ENCODE measurements at regions not wholly inside any gene's neighbourhood (a gene's known extent, or its start where the extent isn't known, plus 50 kb on each side); places are given as distances from the start of the nearest gene placed in this dataset.
"Not testable (repeated sequence)": the region's sequence is repeated elsewhere in the genome, so short reads cannot be mapped to it uniquely, and the experiment has no call there.

DNA sequence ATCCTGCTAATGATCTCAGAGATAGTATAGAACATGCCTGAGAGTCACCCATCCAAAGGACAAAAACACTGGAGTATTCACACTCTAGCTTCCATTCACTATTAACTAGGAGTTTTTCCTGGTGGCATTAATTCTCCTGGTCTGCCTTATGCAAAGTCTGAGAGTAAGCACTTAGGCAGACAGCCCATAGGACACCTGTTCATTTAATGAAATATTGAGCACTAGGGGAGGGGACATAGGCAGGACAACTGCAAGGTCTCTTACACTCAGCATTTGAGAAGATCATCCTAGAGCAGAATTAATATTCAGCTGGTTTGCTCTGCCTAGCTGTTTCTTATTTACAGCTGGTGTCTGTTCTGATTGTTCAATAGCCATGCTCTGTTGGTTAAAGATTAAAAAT is 508.5 kb downstream of the CENPC start:
- DNase-seq, result no peak

- DNase-seq, result no peak
These were observed 509.3 kb downstream of the CENPC start for GRCh38 chr4:67035986-67036385.

DNA sequence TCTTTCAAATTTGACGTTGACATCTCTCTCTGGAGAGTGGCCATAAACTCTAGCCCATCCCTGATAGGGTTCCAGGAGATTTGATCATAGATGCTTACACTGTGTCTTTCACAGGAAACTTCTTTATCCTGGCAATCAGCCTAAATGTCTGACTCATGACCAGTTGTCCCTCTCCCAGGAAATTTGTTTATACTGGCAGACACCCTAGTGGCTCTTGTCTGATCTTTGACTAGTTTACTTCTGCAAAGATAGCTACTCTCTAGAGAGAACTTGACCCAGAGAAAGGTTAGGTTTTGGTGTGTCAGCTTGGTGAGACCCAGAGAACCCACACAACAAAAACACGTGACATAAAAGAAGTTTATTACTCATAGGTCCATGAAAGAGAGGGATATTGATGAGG is 509.8 kb downstream of the CENPC start:
- no peak for DNase-seq

GRCh38 chr4:67030636-67031035 is 514.7 kb downstream of the CENPC start:
- DNase-seq, result no peak

GRCh38 chr4:67020438-67020797 is 524.9 kb downstream of the CENPC start:
- no peak for DNase-seq

DNA sequence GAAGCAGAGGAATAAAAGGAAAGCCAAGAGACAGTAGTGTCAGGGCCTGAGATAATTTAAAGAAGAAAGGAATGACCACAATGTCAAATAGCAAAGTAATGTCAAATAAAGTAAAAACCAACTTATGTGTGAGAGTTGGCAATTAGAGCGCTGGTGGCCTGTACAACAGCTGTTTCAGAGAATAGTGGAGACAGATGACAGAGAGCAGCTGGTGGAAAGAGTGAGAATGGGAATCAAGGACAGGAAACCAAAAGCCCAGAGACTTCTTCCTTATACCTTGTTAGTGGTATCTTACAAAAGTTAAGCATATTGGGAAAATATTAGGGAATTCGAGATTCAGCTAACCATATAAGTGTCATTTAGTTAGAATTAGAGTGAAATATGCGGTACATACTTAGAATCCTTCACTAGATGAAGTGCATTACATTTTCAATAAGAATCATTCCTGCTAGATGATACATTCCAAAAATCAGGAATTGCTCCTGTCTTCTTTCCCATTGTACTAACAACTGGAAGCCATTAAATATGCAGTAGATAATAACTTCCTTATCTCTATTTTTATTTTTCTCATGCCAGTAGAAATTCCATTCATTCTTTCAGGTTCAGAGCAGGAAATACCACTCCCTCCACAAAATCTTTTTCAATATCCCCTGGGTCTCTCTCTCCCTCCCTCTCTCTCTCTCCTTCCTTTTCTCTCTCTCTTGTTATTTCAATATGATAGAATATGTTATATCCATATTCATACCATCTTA is 525.4 kb downstream of the CENPC start:
- no peak for DNase-seq

DNA sequence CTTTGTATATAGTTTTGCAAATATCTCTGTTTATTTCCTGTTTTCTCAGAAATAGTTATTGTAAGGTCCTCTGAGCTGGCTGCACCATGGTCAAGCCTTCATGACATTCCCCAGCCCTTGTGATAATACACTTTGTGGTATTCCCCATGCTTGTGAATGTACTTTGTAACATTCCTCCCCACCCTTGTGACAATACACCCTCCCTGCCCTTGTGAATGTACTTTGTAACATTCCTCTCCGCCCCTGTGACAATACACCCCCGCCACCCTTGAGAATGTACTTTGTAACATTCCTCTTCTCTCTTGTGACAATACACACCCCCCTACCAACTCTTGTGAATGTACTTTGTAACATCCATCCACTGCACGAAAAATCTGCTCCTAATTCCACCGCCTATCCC is 530.7 kb downstream of the CENPC start:
- no peak for DNase-seq

GRCh38 chr4:67006791-67007190 is 538.5 kb downstream of the CENPC start:
- DNase-seq, result no peak

- DNase-seq, result no peak
These were observed 553.8 kb downstream of the CENPC start for GRCh38 chr4:66991521-66991920.

DNA sequence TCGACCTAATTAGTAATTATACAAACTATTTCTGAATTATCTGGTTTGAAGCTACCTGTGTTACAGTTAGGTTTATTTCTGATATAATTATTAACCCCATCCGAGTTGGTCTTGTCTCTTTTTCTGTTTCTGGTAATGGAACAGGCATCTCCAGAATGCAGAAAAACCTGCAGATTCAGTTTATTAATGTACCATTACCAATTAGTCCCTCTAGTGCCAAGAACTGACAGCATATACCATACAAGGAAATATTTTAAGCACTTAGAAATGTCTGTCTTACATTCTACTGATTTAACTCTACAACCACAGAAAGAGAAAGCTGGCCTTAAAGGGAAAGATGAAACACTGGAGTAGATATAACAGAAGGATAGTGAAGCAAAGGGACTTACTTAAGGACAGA is 570.6 kb downstream of the CENPC start:
- DNase-seq, result no peak

GRCh38 chr4:66972087-66972486 is 573.2 kb downstream of the CENPC start:
- DNase-seq, result no peak

DNA sequence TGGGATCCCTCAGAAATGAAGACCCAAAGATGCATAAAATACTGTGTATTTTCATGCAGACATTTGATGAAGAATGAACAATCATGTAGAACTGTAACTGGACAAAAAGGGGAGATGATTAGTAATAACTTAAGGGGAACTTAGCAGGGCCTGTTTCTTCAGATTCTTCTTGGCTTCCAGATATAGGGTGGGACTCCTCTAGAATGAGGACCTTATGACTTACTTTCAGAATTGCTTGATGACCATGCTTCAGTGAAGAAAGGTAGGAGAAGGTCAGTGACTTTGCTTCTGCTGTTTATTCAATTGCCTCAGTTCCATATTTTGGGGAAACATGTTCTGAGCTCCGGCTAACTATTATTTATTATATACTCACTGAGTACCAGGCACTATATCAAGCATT is 580.8 kb downstream of the CENPC start:
- DNase-seq, result no peak

GRCh38 chr4:66963084-66963483 is 582.2 kb downstream of the CENPC start:
- DNase-seq, result no peak

- DNase-seq, result no peak
These were observed 586.1 kb downstream of the CENPC start for GRCh38 chr4:66959207-66959606.

DNA sequence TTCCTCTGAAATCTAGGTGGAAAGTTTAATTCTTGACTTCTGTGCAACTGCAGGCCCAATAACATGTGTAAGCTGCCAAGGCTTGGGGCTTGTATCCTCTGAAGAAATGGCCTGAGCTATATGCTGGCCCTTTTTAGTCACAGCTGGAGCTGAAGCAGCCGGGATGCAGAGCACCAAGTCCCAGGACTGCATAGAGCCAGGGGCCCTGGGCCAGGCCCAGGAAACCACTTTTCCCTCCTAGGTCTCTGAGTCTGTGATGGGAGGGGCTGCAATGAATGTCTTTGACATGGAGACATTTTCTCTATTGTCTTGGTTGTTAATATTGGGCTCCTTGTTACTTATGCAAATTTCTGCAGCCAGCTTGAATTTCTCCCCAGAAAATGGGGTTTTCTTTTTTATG is 588.5 kb downstream of the CENPC start:
- no peak for DNase-seq

DNA sequence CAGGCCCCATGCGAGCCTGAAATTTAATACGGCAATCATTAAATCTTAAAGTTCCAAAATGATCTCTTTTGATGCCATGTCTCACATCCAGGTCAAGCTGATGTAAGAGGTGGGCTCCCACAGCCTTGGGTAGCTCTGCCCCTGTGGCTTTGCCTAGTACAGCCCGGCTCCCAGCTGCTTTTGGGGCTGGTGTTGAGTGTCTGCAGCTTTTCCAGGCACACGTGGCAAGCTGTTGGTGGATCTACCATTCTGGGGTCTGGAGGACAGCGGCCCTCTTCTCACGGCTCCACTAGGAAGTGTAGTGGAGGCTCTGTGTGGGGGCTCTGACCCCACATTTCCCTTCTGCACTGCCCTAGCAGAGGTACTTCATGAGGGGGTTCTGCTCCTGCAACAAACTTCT is 588.9 kb downstream of the CENPC start:
- DNase-seq, result no peak

DNA sequence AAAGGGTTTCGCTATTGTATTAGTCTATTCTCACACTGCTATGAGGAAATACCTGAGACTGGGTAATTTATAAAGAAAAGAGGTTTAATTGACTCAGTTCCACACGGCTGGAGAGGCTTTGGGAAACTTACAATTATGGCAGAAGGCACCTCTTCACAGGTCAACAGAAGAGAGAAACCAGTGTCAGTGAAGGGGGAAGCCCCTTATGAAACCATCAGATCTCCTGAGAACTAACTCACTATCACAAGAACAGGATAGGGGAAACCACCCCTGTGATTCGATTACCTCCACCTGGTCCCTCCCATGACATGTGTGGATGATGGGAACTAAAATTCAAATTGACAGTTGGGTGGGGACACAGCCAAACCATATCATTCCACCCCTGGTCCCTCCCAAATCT is 589.5 kb downstream of the CENPC start:
- DNase-seq, result no peak

GRCh38 chr4:66949419-66949818 is 595.9 kb downstream of the CENPC start:
- DNase-seq, result no peak

DNA sequence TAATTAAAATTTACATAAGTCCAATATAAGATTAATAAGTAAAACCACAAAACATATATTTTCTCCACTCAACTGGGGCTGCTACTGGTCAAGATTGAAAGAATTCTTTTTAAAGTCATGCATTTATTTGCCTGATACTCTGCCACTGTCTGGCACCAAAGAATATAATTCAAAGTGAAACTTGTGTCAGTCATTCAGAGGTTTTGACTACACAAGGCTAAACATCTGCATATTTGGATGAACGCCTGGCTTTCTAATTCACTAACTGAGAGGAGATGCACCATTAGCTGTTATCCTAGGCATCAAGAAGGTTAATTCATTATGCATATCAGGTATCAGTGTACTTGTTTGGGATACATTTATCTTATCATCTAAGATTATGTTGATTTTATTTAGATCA is 598.5 kb downstream of the CENPC start:
- no peak for DNase-seq

GRCh38 chr4:66943112-66943511 is 602.2 kb downstream of the CENPC start:
- DNase-seq, result no peak

GRCh38 chr4:66931981-66932380 is 613.3 kb downstream of the CENPC start:
- not testable (repeated sequence) for DNase-seq

- peak in 2 of 3 experiments; percentile 48 to 53 for DNase-seq
These were observed 615.1 kb downstream of the CENPC start for GRCh38 chr4:66930206-66930605.

DNA sequence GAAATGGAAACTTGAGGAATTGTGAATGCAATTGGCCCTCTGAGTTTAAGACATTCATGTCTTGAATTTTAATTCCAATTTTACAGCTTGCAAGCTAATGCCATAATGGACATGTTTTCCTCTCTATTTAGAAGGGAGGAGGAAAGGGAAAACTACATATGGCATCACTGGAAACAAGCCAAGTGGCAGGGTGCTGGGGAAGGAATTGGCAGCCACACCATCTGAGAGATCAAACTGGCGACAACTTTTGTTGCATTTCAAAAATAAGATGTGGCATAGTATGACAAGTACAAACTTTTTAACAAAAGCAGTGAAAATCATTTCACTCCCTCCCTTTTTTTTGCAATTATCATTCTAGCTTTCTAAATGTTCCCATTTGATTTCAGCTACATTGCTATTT is 615.6 kb downstream of the CENPC start:
- peak in 2 of 3 experiments; percentile 12 to 55 for DNase-seq

DNA sequence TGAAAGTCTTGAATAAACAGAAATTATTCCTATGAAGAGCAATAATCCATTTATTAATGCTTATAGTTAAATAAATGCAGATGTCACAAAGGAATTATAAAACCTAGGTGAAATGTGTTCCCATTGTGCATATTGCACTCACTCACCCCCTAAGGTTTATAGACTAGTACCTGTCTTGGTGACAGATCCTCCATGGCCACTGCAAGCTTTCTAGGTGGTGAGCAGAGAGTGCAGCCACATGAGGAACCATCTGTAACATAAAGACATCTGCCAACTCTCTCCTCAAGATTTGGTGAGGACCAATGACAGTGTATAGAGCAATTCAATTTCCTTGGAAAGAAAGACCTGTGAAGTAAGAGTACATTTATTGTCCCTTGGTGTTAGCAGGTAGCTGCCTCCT is 616.4 kb downstream of the CENPC start:
- not testable (repeated sequence) for DNase-seq

DNA sequence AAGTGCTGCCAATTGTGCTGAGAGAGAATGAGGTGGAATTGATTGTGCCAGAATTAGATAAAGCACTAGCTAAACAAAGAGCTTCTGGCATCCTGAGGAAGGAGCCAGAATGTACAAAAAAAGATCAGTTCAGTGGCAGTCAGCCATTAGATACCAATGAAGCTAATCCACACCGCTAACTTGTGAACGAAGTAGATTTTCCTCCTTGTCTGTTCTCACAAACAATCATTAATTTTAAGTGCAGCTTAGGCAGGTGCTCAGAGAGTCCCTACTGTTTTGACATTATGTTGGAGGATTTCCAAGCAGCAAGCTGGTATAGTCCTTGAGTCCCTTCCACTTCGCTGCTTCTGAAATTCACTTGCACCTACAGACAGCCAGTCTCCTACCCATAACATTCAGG is 617.4 kb downstream of the CENPC start:
- peak; percentile 80 to 97 (median 97) for DNase-seq
